ENCODE measurements at regions not wholly inside any gene's neighbourhood (a gene's known extent, or its start where the extent isn't known, plus 50 kb on each side); places are given as distances from the start of the nearest gene placed in this dataset.
A peak's percentile ranks its signal among the peaks of the same experiment; 100 is the strongest.

DNA sequence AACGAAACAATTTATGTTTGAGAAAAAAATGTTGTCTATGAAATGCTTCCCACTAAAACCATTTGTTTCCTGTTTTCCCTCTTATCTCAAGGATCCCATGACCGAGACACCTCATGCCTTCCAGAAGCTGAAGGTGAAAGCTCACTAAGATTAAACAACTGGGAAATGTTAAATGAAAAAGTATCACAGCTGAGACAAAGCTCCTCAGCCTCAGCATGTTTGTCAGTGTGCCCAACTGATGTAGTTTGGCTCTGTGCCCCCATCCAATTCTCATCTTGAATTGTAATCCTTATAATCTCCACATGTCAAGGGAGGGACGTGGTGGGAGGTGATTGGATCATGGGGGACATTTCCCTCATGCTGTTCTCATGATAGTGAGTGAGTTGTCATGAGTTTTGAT, 327.3 kb downstream of the HTR7 start (continued):
- no peak for TF ChIP-seq ZNF672 (CRISPR knock-in tag; IDR thresholded peaks at IDR 0.05)
- no peak for TF ChIP-seq ZNF616 (CRISPR knock-in tag; IDR thresholded peaks at IDR 0.05; ENCODE audit: low read depth)
- TF ChIP-seq, protein P1, sequence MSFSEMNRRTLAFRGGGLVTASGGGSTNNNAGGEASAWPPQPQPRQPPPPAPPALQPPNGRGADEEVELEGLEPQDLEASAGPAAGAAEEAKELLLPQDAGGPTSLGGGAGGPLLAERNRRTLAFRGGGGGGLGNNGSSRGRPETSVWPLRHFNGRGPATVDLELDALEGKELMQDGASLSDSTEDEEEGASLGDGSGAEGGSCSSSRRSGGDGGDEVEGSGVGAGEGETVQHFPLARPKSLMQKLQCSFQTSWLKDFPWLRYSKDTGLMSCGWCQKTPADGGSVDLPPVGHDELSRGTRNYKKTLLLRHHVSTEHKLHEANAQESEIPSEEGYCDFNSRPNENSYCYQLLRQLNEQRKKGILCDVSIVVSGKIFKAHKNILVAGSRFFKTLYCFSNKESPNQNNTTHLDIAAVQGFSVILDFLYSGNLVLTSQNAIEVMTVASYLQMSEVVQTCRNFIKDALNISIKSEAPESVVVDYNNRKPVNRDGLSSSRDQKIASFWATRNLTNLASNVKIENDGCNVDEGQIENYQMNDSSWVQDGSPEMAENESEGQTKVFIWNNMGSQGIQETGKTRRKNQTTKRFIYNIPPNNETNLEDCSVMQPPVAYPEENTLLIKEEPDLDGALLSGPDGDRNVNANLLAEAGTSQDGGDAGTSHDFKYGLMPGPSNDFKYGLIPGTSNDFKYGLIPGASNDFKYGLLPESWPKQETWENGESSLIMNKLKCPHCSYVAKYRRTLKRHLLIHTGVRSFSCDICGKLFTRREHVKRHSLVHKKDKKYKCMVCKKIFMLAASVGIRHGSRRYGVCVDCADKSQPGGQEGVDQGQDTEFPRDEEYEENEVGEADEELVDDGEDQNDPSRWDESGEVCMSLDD (CRISPR knock-in tag; IDR thresholded peaks at IDR 0.05; ENCODE audit: borderline replicate concordance), result no peak
- TF ChIP-seq, protein P2, sequence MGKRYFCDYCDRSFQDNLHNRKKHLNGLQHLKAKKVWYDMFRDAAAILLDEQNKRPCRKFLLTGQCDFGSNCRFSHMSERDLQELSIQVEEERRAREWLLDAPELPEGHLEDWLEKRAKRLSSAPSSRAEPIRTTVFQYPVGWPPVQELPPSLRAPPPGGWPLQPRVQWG (CRISPR knock-in tag; IDR thresholded peaks at IDR 0.05; ENCODE audit: borderline replicate concordance, low read depth), result no peak

DNA sequence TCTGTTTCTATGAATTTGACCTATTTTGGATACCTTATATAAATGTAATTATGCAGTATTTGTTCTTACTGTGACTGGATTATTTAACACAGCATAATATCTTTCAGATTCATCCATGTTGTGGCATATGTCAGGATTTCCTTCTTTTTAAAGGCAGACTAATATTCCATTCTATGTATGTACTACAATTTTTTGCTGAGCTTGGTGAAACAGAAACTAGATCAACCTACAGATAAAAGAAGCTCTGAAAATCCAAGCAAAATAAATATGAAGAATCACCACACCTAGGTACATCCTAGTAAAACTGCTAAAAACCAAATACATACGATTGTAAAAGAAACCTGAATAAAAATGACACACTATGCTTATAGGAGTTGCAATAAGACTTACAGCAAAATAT, 300.5 kb downstream of the HTR7 start:
- Histone ChIP-seq H4K20me1 (ENCODE audit: insufficient read depth, low read length) (no peaks in the 10 kb centered on the region), H3K27ac (ENCODE audit: extremely low read length, insufficient read depth, low read length) (no peak overlapping the region), H3K36me3 (replicated peaks in 1 of 2; ENCODE audit: control insufficient read depth in 1 of 2, insufficient read depth in 2 of 2, low read length in 2 of 2) (no peaks in the 10 kb centered on the region), H3K4me3 (replicated peaks in 1 of 3; ENCODE audit: insufficient read depth in 1 of 3, low read depth in 2 of 3, low read length in 3 of 3) (no peak overlapping the region), H3K27me3 (ENCODE audit: control insufficient read depth in 1 of 2, insufficient read depth in 2 of 2, low read length in 2 of 2) (no peaks in the 10 kb centered on the region), H3K4me1 (ENCODE audit: insufficient read depth, low read length) (no peaks in the 10 kb centered on the region), H2AFZ (ENCODE audit: low read length) (no peak overlapping the region), H3K4me2 (ENCODE audit: low read depth, low read length) (no peak overlapping the region), H3K9ac (ENCODE audit: insufficient read depth, low read depth, low read length) (no peak overlapping the region), H3K9me3 (ENCODE audit: low read length) (no peaks in the 10 kb centered on the region), H3K79me2 (ENCODE audit: insufficient read depth, low read length) (no peaks in the 10 kb centered on the region)
- CTCF ChIA-PET (ENCODE audit: low intra/inter-chr PET ratio, low total read pairs), result no interaction called here
- POLR2A ChIA-PET, result no interaction called here
- WGBS (ENCODE audit: low lambda C conversion rate), result 0% methylated on average over 1 of the region's 1 CpG
- TF ChIP-seq, protein P3, sequence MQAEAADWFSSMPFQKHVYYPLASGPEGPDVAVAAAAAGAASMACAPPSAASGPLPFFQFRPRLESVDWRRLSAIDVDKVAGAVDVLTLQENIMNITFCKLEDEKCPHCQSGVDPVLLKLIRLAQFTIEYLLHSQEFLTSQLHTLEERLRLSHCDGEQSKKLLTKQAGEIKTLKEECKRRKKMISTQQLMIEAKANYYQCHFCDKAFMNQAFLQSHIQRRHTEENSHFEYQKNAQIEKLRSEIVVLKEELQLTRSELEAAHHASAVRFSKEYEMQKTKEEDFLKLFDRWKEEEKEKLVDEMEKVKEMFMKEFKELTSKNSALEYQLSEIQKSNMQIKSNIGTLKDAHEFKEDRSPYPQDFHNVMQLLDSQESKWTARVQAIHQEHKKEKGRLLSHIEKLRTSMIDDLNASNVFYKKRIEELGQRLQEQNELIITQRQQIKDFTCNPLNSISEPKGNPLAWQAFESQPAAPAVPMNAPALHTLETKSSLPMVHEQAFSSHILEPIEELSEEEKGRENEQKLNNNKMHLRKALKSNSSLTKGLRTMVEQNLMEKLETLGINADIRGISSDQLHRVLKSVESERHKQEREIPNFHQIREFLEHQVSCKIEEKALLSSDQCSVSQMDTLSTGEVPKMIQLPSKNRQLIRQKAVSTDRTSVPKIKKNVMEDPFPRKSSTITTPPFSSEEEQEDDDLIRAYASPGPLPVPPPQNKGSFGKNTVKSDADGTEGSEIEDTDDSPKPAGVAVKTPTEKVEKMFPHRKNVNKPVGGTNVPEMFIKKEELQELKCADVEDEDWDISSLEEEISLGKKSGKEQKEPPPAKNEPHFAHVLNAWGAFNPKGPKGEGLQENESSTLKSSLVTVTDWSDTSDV (CRISPR knock-in tag; IDR thresholded peaks at IDR 0.05), result no peak
- TF ChIP-seq ZNF619 (CRISPR knock-in tag; IDR thresholded peaks at IDR 0.05), result no peak
- peak; percentile 49 to 70; a peak in 3 of 4 replicates for TF ChIP-seq MAFK (conservative IDR thresholded peaks at IDR 0.05 in 1 of 2, IDR thresholded peaks at IDR 0.05 in 1 of 2; ENCODE audit: low read length in 2 of 2)
- TF ChIP-seq MAFF (IDR thresholded peaks at IDR 0.05; ENCODE audit: low read depth, low read length), result peak; percentile 23; the same call in 1 of the 2 replicates
- TF ChIP-seq ZNF777 (CRISPR knock-in tag; IDR thresholded peaks at IDR 0.05), result no peak
- TF ChIP-seq, protein P4, sequence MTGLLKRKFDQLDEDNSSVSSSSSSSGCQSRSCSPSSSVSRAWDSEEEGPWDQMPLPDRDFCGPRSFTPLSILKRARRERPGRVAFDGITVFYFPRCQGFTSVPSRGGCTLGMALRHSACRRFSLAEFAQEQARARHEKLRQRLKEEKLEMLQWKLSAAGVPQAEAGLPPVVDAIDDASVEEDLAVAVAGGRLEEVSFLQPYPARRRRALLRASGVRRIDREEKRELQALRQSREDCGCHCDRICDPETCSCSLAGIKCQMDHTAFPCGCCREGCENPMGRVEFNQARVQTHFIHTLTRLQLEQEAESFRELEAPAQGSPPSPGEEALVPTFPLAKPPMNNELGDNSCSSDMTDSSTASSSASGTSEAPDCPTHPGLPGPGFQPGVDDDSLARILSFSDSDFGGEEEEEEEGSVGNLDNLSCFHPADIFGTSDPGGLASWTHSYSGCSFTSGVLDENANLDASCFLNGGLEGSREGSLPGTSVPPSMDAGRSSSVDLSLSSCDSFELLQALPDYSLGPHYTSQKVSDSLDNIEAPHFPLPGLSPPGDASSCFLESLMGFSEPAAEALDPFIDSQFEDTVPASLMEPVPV (CRISPR knock-in tag; IDR thresholded peaks at IDR 0.05), result no peak
- TF ChIP-seq BORCS8-MEF2B (CRISPR knock-in tag; IDR thresholded peaks at IDR 0.05), result no peak
- DNase-seq (ENCODE audit: low spot score), result no peak
- in situ Hi-C loops (cut with HindIII; ENCODE audit: extremely low pct_ligation_motif_present, low pct_unique_long_range_greater_than_20kb) (no loop called here), intact Hi-C loops (cut with micrococcal nuclease; ENCODE audit: unreplicated experiment) (no loop called here)
- no peak for ATAC-seq
- BruUV-seq (replicated peaks), result no TSS peak
- FAIRE-seq, result no peak

All from HepG2 (cell line).